ENCODE measurements at regions not wholly inside any gene's neighbourhood (a gene's known extent, or its start where the extent isn't known, plus 50 kb on each side); places are given as distances from the start of the nearest gene placed in this dataset.

DNA sequence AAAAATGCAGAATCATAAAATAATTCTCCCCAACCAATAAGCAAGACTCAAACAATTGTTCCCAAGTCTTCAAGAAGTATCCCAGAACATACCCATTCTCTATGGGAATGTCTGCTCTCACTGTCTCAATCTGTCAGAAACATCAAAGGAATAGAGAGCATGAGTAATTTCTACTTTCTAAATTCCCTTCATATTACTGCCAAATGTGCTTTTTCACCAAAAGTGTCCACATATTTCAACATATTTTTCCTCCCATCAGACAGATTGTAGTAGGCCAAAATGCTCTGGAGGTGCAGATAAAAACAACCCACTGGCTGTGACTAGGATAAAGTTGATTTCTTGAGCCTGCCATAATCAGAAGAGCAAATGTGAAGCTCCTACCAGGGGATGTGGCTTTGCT is 692.0 kb upstream of the FAM241A start:
- DNase-seq (ENCODE audit: low read depth in 3 of 3, low spot score in 2 of 3) = no peak

DNA sequence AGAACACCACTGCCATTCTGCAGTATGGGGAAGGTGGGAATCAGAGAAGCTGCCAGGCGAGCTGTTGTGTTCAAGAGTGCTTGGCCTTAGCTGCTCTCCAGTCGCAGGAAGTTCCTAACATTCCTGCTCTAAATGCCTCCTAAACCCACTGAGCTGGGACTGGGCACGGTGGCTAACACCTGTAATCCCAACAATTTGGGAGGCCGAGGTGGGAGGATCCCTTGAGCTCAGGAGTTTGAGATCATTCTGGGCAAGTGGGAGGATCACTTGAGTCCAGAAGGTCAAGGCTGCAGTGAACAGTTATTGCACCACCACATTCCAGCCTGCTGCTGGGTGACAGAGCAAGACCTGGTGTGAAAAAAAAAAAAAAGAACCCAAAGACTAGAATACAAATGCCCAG is 690.3 kb upstream of the FAM241A start:
- no peak for DNase-seq (ENCODE audit: low read depth in 3 of 3, low spot score in 2 of 3)

GRCh38 chr4:111464251-111465045 is 680.8 kb upstream of the FAM241A start:
- no peak for DNase-seq (ENCODE audit: low read depth in 3 of 3, low spot score in 2 of 3)

- no peak for DNase-seq (ENCODE audit: low read depth in 3 of 3, low spot score in 2 of 3)
Measured at GRCh38 chr4:111466811-111467604, 678.2 kb upstream of the FAM241A start.

GRCh38 chr4:111475001-111475400 is 670.3 kb upstream of the FAM241A start:
- DNase-seq (ENCODE audit: low read depth in 3 of 3, low spot score in 2 of 3) = peak in 1 of 3 donors; percentile 18

DNA sequence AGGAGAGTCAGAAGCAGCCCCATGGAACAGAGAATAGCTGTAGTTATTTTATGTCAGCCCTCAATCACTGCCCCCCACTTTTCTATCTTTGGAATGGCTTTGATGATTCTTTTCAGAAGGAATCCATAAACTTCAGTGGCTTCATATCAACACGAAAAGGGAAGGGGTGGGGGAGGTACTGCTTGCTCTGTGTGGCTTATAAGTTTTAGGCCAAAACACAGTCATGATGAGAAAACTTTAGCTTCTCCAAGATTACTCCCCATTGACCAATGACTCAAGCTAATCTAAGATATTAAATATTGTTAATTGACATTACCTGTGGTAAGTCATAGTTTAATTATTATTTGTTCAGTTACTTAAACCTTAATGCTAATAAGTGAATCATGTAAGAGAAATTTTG is 669.6 kb upstream of the FAM241A start:
- no peak for DNase-seq (ENCODE audit: low read depth in 3 of 3, low spot score in 2 of 3)

GRCh38 chr4:111480510-111480909 is 664.7 kb upstream of the FAM241A start:
- DNase-seq (ENCODE audit: low read depth in 3 of 3, low spot score in 2 of 3) = no peak

GRCh38 chr4:111483375-111484169 is 661.7 kb upstream of the FAM241A start:
- no peak for DNase-seq (ENCODE audit: low read depth in 3 of 3, low spot score in 2 of 3)

- DNase-seq (ENCODE audit: low read depth in 3 of 3, low spot score in 2 of 3) = no peak
Measured at GRCh38 chr4:111492496-111492895, 652.8 kb upstream of the FAM241A start.

DNA sequence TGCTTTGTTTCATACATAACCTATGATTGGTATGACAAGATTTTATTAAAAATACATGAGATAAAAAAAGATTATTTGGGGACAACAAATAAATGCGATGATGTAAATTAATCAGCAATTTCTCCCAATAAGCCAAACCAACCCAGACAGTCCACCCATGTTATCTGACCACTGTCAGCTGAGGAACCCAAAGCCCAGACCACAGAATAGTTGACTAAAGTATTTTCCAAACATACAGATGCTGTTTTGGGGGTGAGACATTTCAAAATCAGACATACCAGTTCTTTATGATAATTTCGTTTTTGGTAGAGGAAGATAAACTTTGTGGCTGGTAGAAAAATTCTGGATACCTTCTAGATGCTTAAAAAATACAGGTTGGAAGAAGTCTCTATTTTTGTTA is 650.8 kb upstream of the FAM241A start:
- DNase-seq (ENCODE audit: low read depth in 3 of 3, low spot score in 2 of 3) = no peak

DNA sequence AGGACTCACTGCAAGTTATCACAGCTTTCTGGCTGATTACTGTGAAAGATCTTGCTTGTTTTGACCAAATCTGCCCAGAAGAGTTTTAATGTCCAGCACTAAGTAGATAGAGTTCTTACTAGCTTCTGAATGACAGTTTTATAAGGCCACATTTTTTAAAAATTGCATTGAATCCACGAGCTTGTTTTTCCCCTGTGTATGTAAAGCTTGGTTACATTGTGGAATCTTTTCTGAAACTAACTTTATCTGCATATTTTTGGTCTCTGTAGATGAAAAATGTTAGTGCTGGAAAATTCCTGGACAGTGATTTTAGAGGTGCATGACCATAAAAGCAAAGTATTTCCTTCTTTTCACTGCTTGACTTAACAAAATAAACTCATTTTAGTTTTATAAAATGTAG is 650.3 kb upstream of the FAM241A start:
- DNase-seq (ENCODE audit: low read depth in 3 of 3, low spot score in 2 of 3) = no peak

- no peak for DNase-seq (ENCODE audit: low read depth in 3 of 3, low spot score in 2 of 3)
Measured at GRCh38 chr4:111499291-111499690, 646.0 kb upstream of the FAM241A start.

GRCh38 chr4:111499706-111500105 is 645.5 kb upstream of the FAM241A start:
- no peak for DNase-seq (ENCODE audit: low read depth in 3 of 3, low spot score in 2 of 3)

DNA sequence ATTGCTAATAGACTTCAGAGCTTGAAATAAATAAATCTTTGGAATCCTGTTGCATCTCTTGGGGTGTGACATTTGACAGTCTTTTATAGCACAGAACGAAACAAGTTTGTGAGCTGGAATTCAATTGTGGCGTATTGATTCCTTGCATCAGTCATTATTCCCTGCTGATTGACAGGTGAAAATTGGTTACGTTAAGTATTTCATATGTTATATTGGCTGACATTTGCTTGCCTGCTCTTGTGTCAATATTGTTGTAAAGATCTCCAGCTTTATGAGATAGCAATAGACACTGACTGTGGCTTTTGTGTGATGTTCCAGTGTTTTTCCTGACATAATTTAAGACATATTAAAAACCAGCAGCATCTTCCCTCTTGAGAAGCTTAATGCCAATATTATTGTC is 644.4 kb upstream of the FAM241A start:
- DNase-seq (ENCODE audit: low read depth in 3 of 3, low spot score in 2 of 3) = no peak

- DNase-seq (ENCODE audit: low read depth in 3 of 3, low spot score in 2 of 3) = no peak
Measured at GRCh38 chr4:111501946-111502345, 643.3 kb upstream of the FAM241A start.

GRCh38 chr4:111502626-111503025 is 642.6 kb upstream of the FAM241A start:
- DNase-seq (ENCODE audit: low read depth in 3 of 3, low spot score in 2 of 3) = no peak

GRCh38 chr4:111506706-111507105 is 638.5 kb upstream of the FAM241A start:
- DNase-seq (ENCODE audit: low read depth in 3 of 3, low spot score in 2 of 3) = no peak

GRCh38 chr4:111510535-111510934 is 634.7 kb upstream of the FAM241A start:
- no peak for DNase-seq (ENCODE audit: low read depth in 3 of 3, low spot score in 2 of 3)

DNA sequence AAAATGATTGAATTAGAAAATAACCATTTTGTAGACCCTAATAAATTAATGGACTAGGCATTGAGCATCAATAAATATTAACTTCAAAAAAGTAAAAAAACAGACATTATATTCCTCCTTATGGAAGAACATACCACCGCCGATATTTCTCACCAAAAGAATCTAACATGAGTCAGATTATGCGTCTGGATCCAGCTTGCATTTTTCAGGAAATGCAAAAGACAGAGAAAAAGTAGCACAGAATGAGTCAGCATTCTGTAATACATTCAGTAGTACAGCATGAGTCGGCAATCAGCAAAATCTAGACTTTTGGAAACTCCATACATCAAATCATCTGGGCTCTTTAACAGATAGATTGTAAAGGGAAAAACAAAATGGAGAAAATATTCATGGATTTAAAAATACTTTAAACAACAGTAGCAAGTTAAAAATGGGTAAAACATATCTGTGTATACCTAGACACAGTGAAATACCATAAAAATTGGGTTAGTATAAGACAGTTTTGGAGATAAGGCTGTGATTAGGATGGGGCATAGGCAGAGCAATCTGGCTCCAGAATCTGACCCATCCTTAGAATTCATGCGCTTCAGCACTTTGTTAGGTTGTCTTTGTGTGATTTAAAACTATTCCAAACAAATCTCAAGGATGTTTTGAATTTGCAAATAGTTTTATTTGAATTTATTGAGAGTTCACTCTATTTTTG is 633.0 kb upstream of the FAM241A start:
- DNase-seq (ENCODE audit: low read depth in 3 of 3, low spot score in 2 of 3) = no peak

DNA sequence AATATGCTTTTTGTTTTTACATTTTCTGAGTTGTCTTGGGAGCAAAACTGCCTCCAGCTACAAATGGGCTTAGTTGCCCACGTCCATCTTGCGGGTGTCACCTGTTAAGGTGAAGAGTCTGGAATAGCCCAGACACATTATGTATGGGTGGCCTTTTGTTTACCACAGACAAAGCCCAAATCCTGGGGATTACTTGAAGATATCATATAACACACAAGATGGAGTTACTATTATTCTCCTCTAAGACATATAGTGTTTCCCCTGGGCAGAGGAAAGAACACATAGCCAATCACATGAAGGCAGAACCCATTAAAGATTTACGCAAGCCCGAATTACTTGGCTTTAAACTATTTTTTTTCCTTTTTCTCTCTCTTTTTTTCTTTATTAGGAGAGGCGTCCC is 625.6 kb upstream of the FAM241A start:
- no peak for DNase-seq (ENCODE audit: low read depth in 3 of 3, low spot score in 2 of 3)

- DNase-seq (ENCODE audit: low read depth in 3 of 3, low spot score in 2 of 3) = no peak
Measured at GRCh38 chr4:111530446-111530845, 614.8 kb upstream of the FAM241A start.
